HG02623 (cell line): ENCODE measurements at regions not wholly inside any gene's neighbourhood (a gene's known extent, or its start where the extent isn't known, plus 50 kb on each side); places are given as distances from the start of the nearest gene placed in this dataset.

Source experiments
- ATAC-seq: cut with Tn5 transposase; IDR thresholded peaks from one replicate; pipeline ENCODE4 v1.9.1; 2021; ENCODE audit warnings: moderate library complexity; ENCODE audit not compliant: unreplicated experiment

GRCh38 chr11:95520369-95521132 lies 269.0 kb downstream of the FAM76B start:
- ATAC-seq, result no peak

GRCh38 chr11:95519912-95520311 lies 269.7 kb downstream of the FAM76B start:
- no peak for ATAC-seq

GRCh38 chr11:95517453-95517852 lies 272.1 kb downstream of the FAM76B start:
- no peak for ATAC-seq

- no peak for ATAC-seq
Observed at GRCh38 chr11:95516786-95517185, 272.8 kb downstream of the FAM76B start.

- no peak for ATAC-seq
Observed at GRCh38 chr11:95516175-95516574, 273.4 kb downstream of the FAM76B start.

GRCh38 chr11:95515371-95515770 lies 274.2 kb downstream of the FAM76B start:
- no peak for ATAC-seq

- ATAC-seq, result no peak
Observed at GRCh38 chr11:95514416-95515110, 275.0 kb downstream of the FAM76B start.

- ATAC-seq, result no peak
Observed at GRCh38 chr11:95512682-95513081, 276.9 kb downstream of the FAM76B start.

GRCh38 chr11:95512177-95512576 lies 277.4 kb downstream of the FAM76B start:
- ATAC-seq, result no peak

GRCh38 chr11:95508219-95508890 lies 277.4 kb upstream of the SESN3 start:
- ATAC-seq, result no peak

GRCh38 chr11:95507794-95508193 lies 276.8 kb upstream of the SESN3 start:
- ATAC-seq, result no peak

GRCh38 chr11:95506777-95507176 lies 275.8 kb upstream of the SESN3 start:
- no peak for ATAC-seq

GRCh38 chr11:95505927-95506426 lies 275.0 kb upstream of the SESN3 start:
- ATAC-seq, result no peak

- no peak for ATAC-seq
Observed at GRCh38 chr11:95503047-95503446, 272.0 kb upstream of the SESN3 start.

- no peak for ATAC-seq
Observed at GRCh38 chr11:95502522-95502921, 271.5 kb upstream of the SESN3 start.

GRCh38 chr11:95501761-95502266 lies 270.8 kb upstream of the SESN3 start:
- ATAC-seq, result no peak

GRCh38 chr11:95500466-95500865 lies 269.5 kb upstream of the SESN3 start:
- ATAC-seq, result no peak

GRCh38 chr11:95499516-95500135 lies 268.6 kb upstream of the SESN3 start:
- ATAC-seq, result no peak

GRCh38 chr11:95498722-95499425 lies 267.9 kb upstream of the SESN3 start:
- ATAC-seq, result no peak

- ATAC-seq, result no peak
Observed at GRCh38 chr11:95496901-95497300, 265.9 kb upstream of the SESN3 start.
